Cardiac muscle cell (in vitro differentiated cells and primary cell): ENCODE measurements at regions not wholly inside any gene's neighbourhood (a gene's known extent, or its start where the extent isn't known, plus 50 kb on each side); places are given as distances from the start of the nearest gene placed in this dataset.

ENCODE experiments used
- DNase-seq, 2 donors: peaks; one replicate each; pipeline versions ENCODE4 v3.0.0 to v3.0.0-alpha.2; 2010 to 2017; ENCODE audit warnings: low read depth in 1 of 2, low spot score in 1 of 2
- H3K27ac ChIP-seq: fragments of 200-600 bp; sonication (generic); 2 replicates; pipeline ENCODE4 v1.5.1; 2016
- H3K27me3 ChIP-seq: fragments of 200-600 bp; sonication (generic); 2 replicates; pipeline ENCODE4 v1.6.0; 2016; ENCODE audit warnings: control low read depth
- H3K36me3 ChIP-seq: fragments of 200-600 bp; sonication (generic); 2 replicates; pipeline ENCODE4 v1.5.1; 2016; ENCODE audit warnings: control low read depth
- H3K4me1 ChIP-seq: fragments of 200-600 bp; sonication (generic); 2 replicates; pipeline ENCODE4 v1.8.1; 2017; ENCODE audit warnings: low read depth, mild to moderate bottlenecking, mixed run types
- H3K4me3 ChIP-seq: fragments of 200-600 bp; sonication (generic); 2 replicates; pipeline ENCODE4 v1.5.1; 2016; ENCODE audit warnings: mild to moderate bottlenecking
- H3K9me3 ChIP-seq: fragments of 200-600 bp; sonication (generic); 2 replicates; pipeline ENCODE4 v1.5.1; 2017; ENCODE audit warnings: low read depth, mild to moderate bottlenecking, control low read depth
- CTCF ChIP-seq: IDR thresholded peaks from 2 replicates; pipeline ENCODE4 v1.5.1; 2012; ENCODE audit warnings: low read depth, mild to moderate bottlenecking, low read length

GRCh38 chr15:75100679-75101078 lies 77.3 kb downstream of the PPCDC start:
- no peaks in the 10 kb centered on the region for H3K36me3 ChIP-seq
- H3K27ac ChIP-seq = no peak overlapping the region
- DNase-seq = no peak
- H3K4me3 ChIP-seq = no peak overlapping the region
- no peak for TF ChIP-seq CTCF
- H3K4me1 ChIP-seq = no peaks in the 10 kb centered on the region
- no peaks in the 10 kb centered on the region for H3K9me3 ChIP-seq
- H3K27me3 ChIP-seq = no peaks in the 10 kb centered on the region

- H3K27ac ChIP-seq = no peak overlapping the region
- peak in 1 of 2 donors; percentile 94 for DNase-seq
- no peak for TF ChIP-seq CTCF
These were observed 81.6 kb downstream of the PPCDC start for GRCh38 chr15:75104804-75105557.

GRCh38 chr15:75107516-75107907 lies 84.1 kb downstream of the PPCDC start:
- TF ChIP-seq CTCF = no peak
- H3K27ac ChIP-seq = no peak overlapping the region
- no peaks in the 10 kb centered on the region for H3K27me3 ChIP-seq
- no peaks in the 10 kb centered on the region for H3K4me1 ChIP-seq
- DNase-seq = no peak
- H3K9me3 ChIP-seq = no peaks in the 10 kb centered on the region
- no peak overlapping the region for H3K4me3 ChIP-seq
- no peaks in the 10 kb centered on the region for H3K36me3 ChIP-seq

More at GRCh38 chr15:75104804-75105557, 81.6 kb downstream of the PPCDC start:
- Histone ChIP-seq H3K9me3 (no peaks in the 10 kb centered on the region), H3K4me3 (no peak overlapping the region), H3K27me3 (no peaks in the 10 kb centered on the region), H3K4me1 (no peaks in the 10 kb centered on the region), H3K36me3 (no peaks in the 10 kb centered on the region)

- no peaks in the 10 kb centered on the region for H3K27me3 ChIP-seq
- H3K4me3 ChIP-seq = no peak overlapping the region
- H3K27ac ChIP-seq = no peak overlapping the region
- no peaks in the 10 kb centered on the region for H3K36me3 ChIP-seq
- no peaks in the 10 kb centered on the region for H3K9me3 ChIP-seq
- DNase-seq = peak in 1 of 2 donors; percentile 83
- no peaks in the 10 kb centered on the region for H3K4me1 ChIP-seq
- TF ChIP-seq CTCF = no peak
These were observed 84.8 kb downstream of the PPCDC start for GRCh38 chr15:75107908-75108838.

GRCh38 chr15:75109021-75109735 lies 85.8 kb downstream of the PPCDC start:
- Histone ChIP-seq H3K27me3 (no peaks in the 10 kb centered on the region), H3K4me3 (no peak overlapping the region), H3K9me3 (no peaks in the 10 kb centered on the region), H3K27ac (no peak overlapping the region), H3K36me3 (no peaks in the 10 kb centered on the region), H3K4me1 (no peaks in the 10 kb centered on the region)
- no peak for DNase-seq
- no peak for TF ChIP-seq CTCF
